DND-41 (cell line): ENCODE measurements at regions not wholly inside any gene's neighbourhood (a gene's known extent, or its start where the extent isn't known, plus 50 kb on each side); places are given as distances from the start of the nearest gene placed in this dataset.

Source experiments
- ATAC-seq: fragments of 200-7000 bp; cut with Tn5 transposase; 3 replicates; pipeline ENCODE4 v1.9.1; 2021; ENCODE audit warnings: low read depth; ENCODE audit not compliant: insufficient read depth
- DNase-seq: peaks from one replicate; pipeline ENCODE4 v3.0.0-alpha.2; 2020
- H2AFZ ChIP-seq: 2 replicates; pipeline ENCODE4 v1.6.0; 2012; ENCODE audit warnings: low read depth, low read length
- H3K27ac ChIP-seq: 2 replicates; pipeline ENCODE4 v1.5.1; 2012; ENCODE audit warnings: low read length, inconsistent platforms
- H3K27me3 ChIP-seq: fragments of 200-600 bp; sonication (generic); 2 replicates; pipeline ENCODE4 v1.6.0; 2012; ENCODE audit warnings: low read length, mild to moderate bottlenecking, inconsistent platforms; ENCODE audit not compliant: insufficient read depth, poor library complexity
- H3K36me3 ChIP-seq: 2 replicates; pipeline ENCODE4 v1.5.1; 2012; ENCODE audit warnings: low read length, inconsistent platforms; ENCODE audit not compliant: insufficient read depth
- H3K4me1 ChIP-seq: 2 replicates; pipeline ENCODE4 v1.5.1; 2012; ENCODE audit warnings: mild to moderate bottlenecking, low read length; ENCODE audit not compliant: insufficient read depth
- H3K4me2 ChIP-seq: 2 replicates; pipeline ENCODE4 v1.6.0; 2012; ENCODE audit warnings: mild to moderate bottlenecking, moderate library complexity, low read length, inconsistent platforms; ENCODE audit not compliant: insufficient read depth
- H3K4me3 ChIP-seq, 2 experiments: fragments of 200-600 bp in 1 of 2; shearing (Covaris generic) in 1 of 2; 2 replicates each; pipeline ENCODE4 v1.5.1; 2012 to 2016; ENCODE audit warnings: inconsistent platforms in 2 of 2, low read length in 2 of 2, mild to moderate bottlenecking in 2 of 2, low read depth in 1 of 2, moderate library complexity in 1 of 2
- H3K79me2 ChIP-seq: 2 replicates; pipeline ENCODE4 v1.6.0; 2012; ENCODE audit warnings: low read length, inconsistent platforms; ENCODE audit not compliant: insufficient read depth
- H3K9ac ChIP-seq: 2 replicates; pipeline ENCODE4 v1.6.0; 2012; ENCODE audit warnings: low read depth, mild to moderate bottlenecking, inconsistent platforms, low read length, moderate library complexity
- H3K9me3 ChIP-seq: 2 replicates; pipeline ENCODE4 v1.5.1; 2012; ENCODE audit warnings: low read length, moderate library complexity, mild to moderate bottlenecking, inconsistent platforms; ENCODE audit not compliant: insufficient read depth, severe bottlenecking
- H4K20me1 ChIP-seq: 2 replicates; pipeline ENCODE4 v1.6.0; 2012; ENCODE audit warnings: low read length; ENCODE audit not compliant: insufficient read depth
- EZH2 ChIP-seq: IDR thresholded peaks from 3 replicates; pipeline ENCODE4 v1.6.1; 2012; ENCODE audit warnings: borderline replicate concordance, low read depth, mild to moderate bottlenecking, moderate library complexity, low read length, inconsistent platforms; ENCODE audit not compliant: severe bottlenecking
- TF ChIP-seq, protein P1 (sequence below): IDR thresholded peaks from 2 replicates; pipeline ENCODE4 v1.5.1; 2012; ENCODE audit warnings: borderline replicate concordance, low read length, moderate library complexity, mild to moderate bottlenecking; ENCODE audit not compliant: poor library complexity, severe bottlenecking; ENCODE audit errors: extremely low read depth

GRCh38 chr5:164360589-164360988 is 855.2 kb downstream of the MAT2B start:
- Histone ChIP-seq H3K36me3 (no peaks in the 10 kb centered on the region), H3K9ac (no peak overlapping the region), H3K27ac (no peak overlapping the region), H2AFZ (no peak overlapping the region), H3K79me2 (no peaks in the 10 kb centered on the region), H3K4me1 (no peaks in the 10 kb centered on the region), H3K4me3 (no peak overlapping the region), H3K27me3 (no peaks in the 10 kb centered on the region), H3K9me3 (no peaks in the 10 kb centered on the region), H3K4me2 (no peak overlapping the region), H4K20me1 (no peaks in the 10 kb centered on the region)
- DNase-seq (no peak), ATAC-seq (no peak)
- no peak for TF ChIP-seq EZH2
- TF ChIP-seq, protein P1, sequence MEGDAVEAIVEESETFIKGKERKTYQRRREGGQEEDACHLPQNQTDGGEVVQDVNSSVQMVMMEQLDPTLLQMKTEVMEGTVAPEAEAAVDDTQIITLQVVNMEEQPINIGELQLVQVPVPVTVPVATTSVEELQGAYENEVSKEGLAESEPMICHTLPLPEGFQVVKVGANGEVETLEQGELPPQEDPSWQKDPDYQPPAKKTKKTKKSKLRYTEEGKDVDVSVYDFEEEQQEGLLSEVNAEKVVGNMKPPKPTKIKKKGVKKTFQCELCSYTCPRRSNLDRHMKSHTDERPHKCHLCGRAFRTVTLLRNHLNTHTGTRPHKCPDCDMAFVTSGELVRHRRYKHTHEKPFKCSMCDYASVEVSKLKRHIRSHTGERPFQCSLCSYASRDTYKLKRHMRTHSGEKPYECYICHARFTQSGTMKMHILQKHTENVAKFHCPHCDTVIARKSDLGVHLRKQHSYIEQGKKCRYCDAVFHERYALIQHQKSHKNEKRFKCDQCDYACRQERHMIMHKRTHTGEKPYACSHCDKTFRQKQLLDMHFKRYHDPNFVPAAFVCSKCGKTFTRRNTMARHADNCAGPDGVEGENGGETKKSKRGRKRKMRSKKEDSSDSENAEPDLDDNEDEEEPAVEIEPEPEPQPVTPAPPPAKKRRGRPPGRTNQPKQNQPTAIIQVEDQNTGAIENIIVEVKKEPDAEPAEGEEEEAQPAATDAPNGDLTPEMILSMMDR: no peak

DNA sequence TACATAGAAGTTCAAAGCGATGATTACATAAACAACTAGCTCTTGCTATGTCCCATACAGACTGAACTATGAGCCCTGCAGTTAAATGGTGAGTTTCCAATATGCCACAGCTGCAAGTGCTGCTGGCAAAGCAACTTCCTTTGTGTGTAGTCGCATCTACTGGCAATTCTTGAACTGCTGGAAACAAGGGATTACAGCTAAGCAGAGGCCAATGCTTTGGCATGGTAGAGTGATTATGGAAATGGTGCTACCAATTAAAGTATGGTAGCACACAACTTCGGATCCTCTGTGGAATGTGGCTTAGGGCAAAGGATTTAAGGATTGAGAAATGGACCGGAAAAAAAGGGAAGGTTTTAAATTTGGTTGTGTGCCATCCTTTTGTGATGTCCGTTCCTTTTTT is 856.6 kb downstream of the MAT2B start:
- no peaks in the 10 kb centered on the region for H3K36me3 ChIP-seq
- H3K27me3 ChIP-seq: no peaks in the 10 kb centered on the region
- no peak overlapping the region for H3K4me3 ChIP-seq
- H4K20me1 ChIP-seq: no peaks in the 10 kb centered on the region
- no peaks in the 10 kb centered on the region for H3K9me3 ChIP-seq
- H3K9ac ChIP-seq: no peak overlapping the region
- H3K4me2 ChIP-seq: no peak overlapping the region
- H3K4me1 ChIP-seq: no peaks in the 10 kb centered on the region
- no peak for TF ChIP-seq EZH2
- TF ChIP-seq, protein P1: no peak
- DNase-seq (no peak), ATAC-seq (no peak)
- H3K27ac ChIP-seq: no peak overlapping the region
- H3K79me2 ChIP-seq: no peaks in the 10 kb centered on the region
- no peak overlapping the region for H2AFZ ChIP-seq

- Histone ChIP-seq H3K4me1 (no peaks in the 10 kb centered on the region), H3K79me2 (no peaks in the 10 kb centered on the region), H3K9me3 (no peaks in the 10 kb centered on the region), H2AFZ (no peak overlapping the region), H3K9ac (no peak overlapping the region), H3K27ac (no peak overlapping the region), H3K36me3 (no peaks in the 10 kb centered on the region), H4K20me1 (no peaks in the 10 kb centered on the region), H3K4me3 (no peak overlapping the region), H3K27me3 (no peaks in the 10 kb centered on the region), H3K4me2 (no peak overlapping the region)
- DNase-seq: no peak
- TF ChIP-seq, protein P1: no peak
- TF ChIP-seq EZH2: no peak
- ATAC-seq: no peak
These were observed 857.4 kb downstream of the MAT2B start for GRCh38 chr5:164362835-164363234.
